ENCODE measurements at regions not wholly inside any gene's neighbourhood (a gene's known extent, or its start where the extent isn't known, plus 50 kb on each side); places are given as distances from the start of the nearest gene placed in this dataset.
"Not testable (repeated sequence)": the region's sequence is repeated elsewhere in the genome, so short reads cannot be mapped to it uniquely, and the experiment has no call there.

- not testable (repeated sequence) for H3K9me2 ChIP-seq (replicated peaks; ENCODE audit: insufficient read depth, low read length); H3K9ac ChIP-seq (ENCODE audit: low read length); H4K20me1 ChIP-seq (ENCODE audit: low read depth, low read length); H3K9me3 ChIP-seq (ENCODE audit: insufficient read depth, low read length); H3K27me3 ChIP-seq (ENCODE audit: low read length); H3K36me3 ChIP-seq (ENCODE audit: low read length); H3K79me2 ChIP-seq (ENCODE audit: insufficient read depth, low read length); H3K4me2 ChIP-seq (ENCODE audit: low read depth, low read length, poor library complexity, severe bottlenecking); H3K4me3 ChIP-seq (ENCODE audit: insufficient read depth, low read length, poor library complexity, severe bottlenecking); H2AFZ ChIP-seq (ENCODE audit: low read depth, low read length, severe bottlenecking)
- Histone ChIP-seq H3K27ac (ENCODE audit: low read depth, low read length) (peak overlapping the region; percentile 91), H3F3A (ENCODE audit: insufficient read depth) (peaks cover 11% of the 10 kb centered on the region)
Observed at GRCh38 chr16:21368973-21369942, 91.2 kb upstream of the CRYM start.

- H3K27me3 ChIP-seq (ENCODE audit: low read length); H3K4me3 ChIP-seq (ENCODE audit: insufficient read depth, low read length, poor library complexity, severe bottlenecking); H3K9me2 ChIP-seq (replicated peaks; ENCODE audit: insufficient read depth, low read length); H4K20me1 ChIP-seq (ENCODE audit: low read depth, low read length); H3K79me2 ChIP-seq (ENCODE audit: insufficient read depth, low read length); H2AFZ ChIP-seq (ENCODE audit: low read depth, low read length, severe bottlenecking); H3K9me3 ChIP-seq (ENCODE audit: insufficient read depth, low read length); H3K36me3 ChIP-seq (ENCODE audit: low read length): not testable (repeated sequence)
- Histone ChIP-seq H3K9ac (ENCODE audit: low read length) (peak overlapping the region; percentile 41), H3F3A (ENCODE audit: insufficient read depth) (peaks cover 21% of the 10 kb centered on the region), H3K27ac (ENCODE audit: low read depth, low read length) (peak overlapping the region; percentile 91), H3K4me2 (ENCODE audit: low read depth, low read length, poor library complexity, severe bottlenecking) (peak overlapping the region; percentile 37)
Observed at GRCh38 chr16:21367733-21368421, 89.8 kb upstream of the CRYM start.

DNA sequence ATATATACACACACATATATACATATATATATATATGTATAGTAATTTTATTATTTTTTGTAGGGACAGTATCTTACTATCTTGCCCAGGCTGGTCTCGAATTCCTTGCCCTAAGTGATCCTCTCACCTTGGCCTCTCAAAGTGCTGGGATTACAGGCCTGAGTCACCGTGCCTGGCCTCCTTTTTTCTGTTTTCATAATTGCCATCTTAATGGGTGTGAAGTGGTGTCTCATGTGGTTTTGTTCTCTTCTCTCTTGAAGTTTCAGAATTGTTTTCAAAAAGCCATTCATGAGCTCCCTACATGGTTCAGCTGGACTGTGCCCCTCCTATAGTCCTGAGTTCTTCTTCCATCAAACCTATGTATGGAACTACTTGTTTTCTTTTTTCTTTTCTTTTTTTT lies 88.9 kb upstream of the CRYM start:
- H3K4me3 ChIP-seq (ENCODE audit: insufficient read depth, low read length, poor library complexity, severe bottlenecking); H4K20me1 ChIP-seq (ENCODE audit: low read depth, low read length); H2AFZ ChIP-seq (ENCODE audit: low read depth, low read length, severe bottlenecking); H3K79me2 ChIP-seq (ENCODE audit: insufficient read depth, low read length); H3K36me3 ChIP-seq (ENCODE audit: low read length); H3K9ac ChIP-seq (ENCODE audit: low read length); H3K9me3 ChIP-seq (ENCODE audit: insufficient read depth, low read length); H3K9me2 ChIP-seq (replicated peaks; ENCODE audit: insufficient read depth, low read length); H3K27me3 ChIP-seq (ENCODE audit: low read length); H3K4me2 ChIP-seq (ENCODE audit: low read depth, low read length, poor library complexity, severe bottlenecking): not testable (repeated sequence)
- Histone ChIP-seq H3K27ac (ENCODE audit: low read depth, low read length) (peak overlapping the region; percentile 91), H3F3A (ENCODE audit: insufficient read depth) (peaks cover 28% of the 10 kb centered on the region)

DNA sequence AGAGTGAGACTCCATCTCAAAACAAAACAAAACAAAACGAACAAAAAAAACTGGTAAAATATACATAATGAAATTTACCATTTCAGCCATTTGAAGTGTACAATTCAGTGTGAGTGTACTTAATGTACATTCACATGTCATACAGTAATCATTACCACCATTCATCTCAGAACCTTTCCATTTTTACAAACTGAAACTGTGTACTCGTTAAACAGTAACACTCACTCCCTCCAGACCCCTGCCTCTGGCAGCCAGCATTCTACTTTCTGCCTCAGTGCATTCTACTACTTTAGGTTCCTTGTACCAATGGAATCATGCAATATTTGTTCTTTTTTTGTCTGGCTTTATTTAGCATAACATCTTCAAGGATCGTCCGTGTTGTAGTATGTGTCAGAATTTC lies 87.5 kb upstream of the CRYM start:
- H2AFZ ChIP-seq (ENCODE audit: low read depth, low read length, severe bottlenecking); H4K20me1 ChIP-seq (ENCODE audit: low read depth, low read length); H3K9me2 ChIP-seq (replicated peaks; ENCODE audit: insufficient read depth, low read length); H3K4me3 ChIP-seq (ENCODE audit: insufficient read depth, low read length, poor library complexity, severe bottlenecking); H3K36me3 ChIP-seq (ENCODE audit: low read length); H3K9ac ChIP-seq (ENCODE audit: low read length); H3K9me3 ChIP-seq (ENCODE audit: insufficient read depth, low read length); H3K27me3 ChIP-seq (ENCODE audit: low read length); H3K79me2 ChIP-seq (ENCODE audit: insufficient read depth, low read length): not testable (repeated sequence)
- Histone ChIP-seq H3K4me2 (ENCODE audit: low read depth, low read length, poor library complexity, severe bottlenecking) (peak overlapping the region; percentile 38), H3K27ac (ENCODE audit: low read depth, low read length) (peak overlapping the region; percentile 64), H3F3A (ENCODE audit: insufficient read depth) (peaks cover 35% of the 10 kb centered on the region)

GRCh38 chr16:21363550-21364223 lies 85.6 kb upstream of the CRYM start:
- H3K4me3 ChIP-seq (ENCODE audit: insufficient read depth, low read length, poor library complexity, severe bottlenecking); H3K36me3 ChIP-seq (ENCODE audit: low read length); H4K20me1 ChIP-seq (ENCODE audit: low read depth, low read length); H2AFZ ChIP-seq (ENCODE audit: low read depth, low read length, severe bottlenecking); H3K9me2 ChIP-seq (replicated peaks; ENCODE audit: insufficient read depth, low read length); H3K9me3 ChIP-seq (ENCODE audit: insufficient read depth, low read length); H3K27me3 ChIP-seq (ENCODE audit: low read length); H3K79me2 ChIP-seq (ENCODE audit: insufficient read depth, low read length): not testable (repeated sequence)
- peaks cover 44% of the 10 kb centered on the region for H3F3A ChIP-seq (ENCODE audit: insufficient read depth)
- peak overlapping the region; percentile 48 for H3K9ac ChIP-seq (ENCODE audit: low read length)
- H3K27ac ChIP-seq (ENCODE audit: low read depth, low read length) = peak overlapping the region; percentile 99
- H3K4me2 ChIP-seq (ENCODE audit: low read depth, low read length, poor library complexity, severe bottlenecking) = peak overlapping the region; percentile 62

DNA sequence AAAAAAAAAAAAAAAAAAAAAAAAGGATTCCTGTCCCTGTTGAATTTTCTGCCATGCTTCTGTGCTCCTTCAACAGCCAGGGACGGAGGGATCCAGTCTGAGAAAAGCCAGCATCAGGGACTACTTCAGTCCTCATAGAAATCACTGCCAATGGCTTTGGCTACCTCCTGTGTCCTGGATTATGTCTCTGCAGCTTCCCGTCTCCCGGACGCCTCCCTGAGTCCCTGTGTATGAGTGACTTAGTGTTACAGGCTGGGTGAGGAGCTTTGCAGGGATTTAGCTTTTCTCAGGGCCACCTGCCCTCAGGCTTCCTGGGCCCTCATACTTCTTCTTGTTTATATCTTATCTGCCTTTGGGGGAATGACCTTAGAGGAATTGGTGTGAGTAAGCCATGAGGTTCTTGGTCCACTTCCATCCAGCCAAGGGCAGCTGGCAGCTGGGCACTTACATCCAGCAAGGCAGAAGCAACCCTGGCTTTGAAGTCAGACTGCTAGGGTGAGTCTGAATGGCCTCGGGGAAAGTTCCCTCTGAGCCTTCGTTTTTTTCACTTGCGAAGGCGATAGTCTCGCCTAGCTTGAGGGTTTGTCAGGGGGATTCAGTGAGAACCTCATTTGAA lies 83.6 kb upstream of the CRYM start:
- H3K9me3 ChIP-seq (ENCODE audit: insufficient read depth, low read length); H3K79me2 ChIP-seq (ENCODE audit: insufficient read depth, low read length); H3K4me3 ChIP-seq (ENCODE audit: insufficient read depth, low read length, poor library complexity, severe bottlenecking); H3K9me2 ChIP-seq (replicated peaks; ENCODE audit: insufficient read depth, low read length); H2AFZ ChIP-seq (ENCODE audit: low read depth, low read length, severe bottlenecking); H3K36me3 ChIP-seq (ENCODE audit: low read length); H3K27me3 ChIP-seq (ENCODE audit: low read length); H4K20me1 ChIP-seq (ENCODE audit: low read depth, low read length): not testable (repeated sequence)
- peak overlapping the region; percentile 62 for H3K4me2 ChIP-seq (ENCODE audit: low read depth, low read length, poor library complexity, severe bottlenecking)
- H3F3A ChIP-seq (ENCODE audit: insufficient read depth) = peaks cover 45% of the 10 kb centered on the region
- peak overlapping the region; percentile 48 for H3K9ac ChIP-seq (ENCODE audit: low read length)
- H3K27ac ChIP-seq (ENCODE audit: low read depth, low read length) = peak overlapping the region; percentile 99

DNA sequence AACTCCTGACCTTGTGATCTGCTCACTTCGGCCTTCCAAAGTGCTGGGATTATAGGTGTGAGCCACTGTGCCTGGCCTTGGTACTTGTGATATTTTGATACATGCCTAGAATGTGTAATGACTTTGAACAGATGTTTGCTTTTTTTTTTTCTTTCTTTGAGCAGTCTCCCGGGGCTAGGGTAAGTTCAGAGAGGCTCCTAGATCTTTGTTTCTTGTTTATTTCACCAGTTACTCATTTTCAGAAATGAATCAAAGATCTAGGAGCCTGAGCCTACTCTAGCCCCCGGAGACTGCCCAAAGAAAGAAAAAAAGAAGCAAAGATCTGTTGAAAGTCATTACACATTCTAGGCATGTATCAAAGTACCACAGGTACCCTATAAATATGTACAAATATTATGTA lies 83.0 kb upstream of the CRYM start:
- Histone ChIP-seq H3K4me2 (ENCODE audit: low read depth, low read length, poor library complexity, severe bottlenecking) (peak overlapping the region; percentile 62), H3K27ac (ENCODE audit: low read depth, low read length) (peak overlapping the region; percentile 99), H3F3A (ENCODE audit: insufficient read depth) (peaks cover 46% of the 10 kb centered on the region), H3K9ac (ENCODE audit: low read length) (0 out of 2 replicates have a peak overlapping the region, but pooled peaks have one; percentile 48)
- H3K9me3 ChIP-seq (ENCODE audit: insufficient read depth, low read length); H3K27me3 ChIP-seq (ENCODE audit: low read length); H4K20me1 ChIP-seq (ENCODE audit: low read depth, low read length); H3K9me2 ChIP-seq (replicated peaks; ENCODE audit: insufficient read depth, low read length); H3K36me3 ChIP-seq (ENCODE audit: low read length); H3K4me3 ChIP-seq (ENCODE audit: insufficient read depth, low read length, poor library complexity, severe bottlenecking); H2AFZ ChIP-seq (ENCODE audit: low read depth, low read length, severe bottlenecking); H3K79me2 ChIP-seq (ENCODE audit: insufficient read depth, low read length): not testable (repeated sequence)
